Gastrocnemius medialis (tissue), 4 donors: ENCODE measurements at regions not wholly inside any gene's neighbourhood (a gene's known extent, or its start where the extent isn't known, plus 50 kb on each side); places are given as distances from the start of the nearest gene placed in this dataset.

ENCODE experiments used
- ATAC-seq, 2 donors: fragments of 150-250 bp; one replicate each; pipeline ENCODE4 v1.9.1; 2016
- DNase-seq, 2 donors: peaks; one replicate each; pipeline ENCODE4 v3.0.0-alpha.2; 2019
- H3K27ac ChIP-seq, 4 donors: fragments of 200-600 bp; sonication (generic); 1 replicate in 1 of 4; 2 replicates in 3 of 4; pipeline ENCODE4 v1.5.1; 2016 to 2018; ENCODE audit warnings: mild to moderate bottlenecking in 2 of 4, moderate library complexity in 1 of 4
- H3K27me3 ChIP-seq, 3 donors: fragments of 200-600 bp; sonication (generic) in 2 of 3; 1 replicate in 1 of 3; 2 replicates in 2 of 3; pipeline versions ENCODE4 v1.5.1 to v1.6.0; 2016 to 2019; ENCODE audit warnings: mild to moderate bottlenecking in 1 of 3, moderate library complexity in 1 of 3
- H3K36me3 ChIP-seq, 2 donors: fragments of 200-600 bp; sonication (generic) in 1 of 2; one replicate each; pipeline ENCODE4 v1.5.1; 2017 to 2018
- H3K4me1 ChIP-seq, 2 donors: fragments of 200-600 bp; sonication (generic) in 1 of 2; one replicate each; pipeline ENCODE4 v1.5.1; 2016 to 2017; ENCODE audit warnings: mild to moderate bottlenecking in 2 of 2
- H3K4me3 ChIP-seq, 4 donors: fragments of 200-600 bp; sonication (generic) in 3 of 4; 1 replicate in 1 of 4; 2 replicates in 3 of 4; pipeline ENCODE4 v1.5.1; 2016 to 2019; ENCODE audit warnings: mild to moderate bottlenecking in 2 of 4
- H3K9me3 ChIP-seq, 3 donors: fragments of 200-600 bp; sonication (generic) in 2 of 3; 1 replicate in 1 of 3; 2 replicates in 2 of 3; pipeline ENCODE4 v1.5.1; 2016 to 2019
- POLR2A ChIP-seq, 2 donors: fragments of 450-650 bp; IDR thresholded peaks; one replicate each; pipeline ENCODE4 v1.6.1; 2017; ENCODE audit warnings: antibody characterized with exemption in 2 of 2, mild to moderate bottlenecking in 2 of 2, moderate library complexity in 2 of 2
- in situ Hi-C, 4 donors: fragments of 200-750 bp; cut with MboI; loops; one replicate each; pipeline versions ENCODE4 v1.15.0 to v1.8.0; 2017; ENCODE audit warnings: low sequenced_read_pairs in 4 of 4
- intact Hi-C: fragments of 100-400 bp; cut with DNase I; formaldehyde crosslinking; loops from one replicate; pipeline ENCODE4 v1.15.1; 2023; ENCODE audit warnings: low total_unique reads
- TF ChIP-seq, protein P1 (sequence below), 5 experiments: fragments of 450-650 bp in 3 of 5; fragments of 200-600 bp in 2 of 5; sonication (generic) in 2 of 5; IDR thresholded peaks in 4 of 5; conservative IDR thresholded peaks in 1 of 5; 1 replicate in 4 of 5; 2 replicates in 1 of 5; pipeline ENCODE4 v1.5.1; 2016 to 2019; ENCODE audit warnings: antibody characterized with exemption in 5 of 5, mild to moderate bottlenecking in 3 of 5, moderate library complexity in 3 of 5

DNA sequence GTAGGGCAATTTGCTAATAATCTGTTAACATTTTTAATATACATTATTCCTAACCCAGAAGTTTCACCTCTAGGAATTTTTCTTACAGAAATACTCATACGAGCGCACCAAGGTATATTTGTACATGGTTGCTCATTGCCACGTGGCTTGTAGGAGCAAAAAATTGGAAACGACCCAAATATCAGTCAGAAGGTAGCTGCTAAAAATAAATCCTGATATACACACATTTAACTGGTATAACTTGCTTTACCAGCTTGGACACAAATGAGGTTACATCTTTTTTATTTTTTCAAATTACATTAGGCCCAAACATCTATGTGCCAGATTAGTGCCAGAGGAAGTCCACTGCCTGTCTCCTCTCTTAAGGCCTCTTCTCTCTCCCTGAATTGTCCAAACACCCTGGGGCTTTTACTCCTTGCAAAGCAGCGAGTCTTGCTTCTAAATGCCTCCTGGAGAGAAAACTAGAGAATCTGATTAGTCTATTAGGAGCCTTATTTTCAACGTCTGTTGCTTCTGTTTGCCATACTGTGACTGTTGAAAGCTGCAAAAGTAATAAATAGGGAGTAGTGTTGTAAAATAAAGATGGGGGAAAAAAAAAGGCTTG lies 92.0 kb upstream of the SSBP2 start:
- intact Hi-C loops, result no loop called here
- H3K36me3 ChIP-seq, result no peaks in the 10 kb centered on the region
- ATAC-seq, result peak; percentile 82 to 92
- no peak for DNase-seq
- no peaks in the 10 kb centered on the region for H3K27me3 ChIP-seq
- no peaks in the 10 kb centered on the region for H3K9me3 ChIP-seq
- H3K4me1 ChIP-seq, result peaks cover 12 to 14% of the 10 kb centered on the region in 2 donors
- peak overlapping the region; percentile 21 to 49 (median 26) for H3K27ac ChIP-seq
- in situ Hi-C loops, result loop anchor here in 2 of 4 donors (10.0 kb wide), 2 partner anchors 88 to 338 kb away; partner anchors contain the start of gene SSBP2 (in 1 of the 2)
- TF ChIP-seq, protein P1, sequence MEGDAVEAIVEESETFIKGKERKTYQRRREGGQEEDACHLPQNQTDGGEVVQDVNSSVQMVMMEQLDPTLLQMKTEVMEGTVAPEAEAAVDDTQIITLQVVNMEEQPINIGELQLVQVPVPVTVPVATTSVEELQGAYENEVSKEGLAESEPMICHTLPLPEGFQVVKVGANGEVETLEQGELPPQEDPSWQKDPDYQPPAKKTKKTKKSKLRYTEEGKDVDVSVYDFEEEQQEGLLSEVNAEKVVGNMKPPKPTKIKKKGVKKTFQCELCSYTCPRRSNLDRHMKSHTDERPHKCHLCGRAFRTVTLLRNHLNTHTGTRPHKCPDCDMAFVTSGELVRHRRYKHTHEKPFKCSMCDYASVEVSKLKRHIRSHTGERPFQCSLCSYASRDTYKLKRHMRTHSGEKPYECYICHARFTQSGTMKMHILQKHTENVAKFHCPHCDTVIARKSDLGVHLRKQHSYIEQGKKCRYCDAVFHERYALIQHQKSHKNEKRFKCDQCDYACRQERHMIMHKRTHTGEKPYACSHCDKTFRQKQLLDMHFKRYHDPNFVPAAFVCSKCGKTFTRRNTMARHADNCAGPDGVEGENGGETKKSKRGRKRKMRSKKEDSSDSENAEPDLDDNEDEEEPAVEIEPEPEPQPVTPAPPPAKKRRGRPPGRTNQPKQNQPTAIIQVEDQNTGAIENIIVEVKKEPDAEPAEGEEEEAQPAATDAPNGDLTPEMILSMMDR (IDR thresholded peaks at IDR 0.05 in 4 of 5, conservative IDR thresholded peaks at IDR 0.05 in 1 of 5), result no peak
- TF ChIP-seq POLR2A (IDR thresholded peaks at IDR 0.05), result no peak
- peak overlapping the region in 1 of 4 donors; percentile 9 for H3K4me3 ChIP-seq

DNA sequence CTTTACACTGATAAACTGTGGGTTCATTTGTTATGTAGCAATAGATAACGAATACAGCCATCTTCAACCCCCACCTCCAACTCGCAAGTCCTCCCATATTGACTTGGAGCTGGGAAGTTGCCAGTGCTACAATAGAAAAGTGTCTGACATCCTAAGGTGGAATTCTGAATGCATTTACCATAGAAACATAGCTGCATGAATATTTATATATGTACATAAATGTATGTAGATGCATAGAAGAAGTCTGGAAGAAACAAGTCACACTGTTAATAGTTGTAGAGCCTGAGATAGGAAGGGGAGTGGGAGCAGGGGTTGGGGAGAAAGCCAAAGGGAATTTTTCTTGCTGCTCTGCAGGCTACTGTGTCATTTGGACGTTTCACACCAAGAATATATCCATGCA lies 88.1 kb upstream of the SSBP2 start:
- DNase-seq, result no peak
- H3K4me3 ChIP-seq, result no peak overlapping the region
- in situ Hi-C loops, result no loop called here
- no peak for ATAC-seq
- H3K27me3 ChIP-seq, result no peaks in the 10 kb centered on the region
- no peak for TF ChIP-seq POLR2A (IDR thresholded peaks at IDR 0.05)
- TF ChIP-seq, protein P1 (IDR thresholded peaks at IDR 0.05 in 4 of 5, conservative IDR thresholded peaks at IDR 0.05 in 1 of 5), result no peak
- peaks cover 16 to 17% of the 10 kb centered on the region in 2 donors for H3K4me1 ChIP-seq
- H3K27ac ChIP-seq, result no peak overlapping the region
- no peaks in the 10 kb centered on the region for H3K9me3 ChIP-seq
- intact Hi-C loops, result no loop called here
- H3K36me3 ChIP-seq, result no peaks in the 10 kb centered on the region

DNA sequence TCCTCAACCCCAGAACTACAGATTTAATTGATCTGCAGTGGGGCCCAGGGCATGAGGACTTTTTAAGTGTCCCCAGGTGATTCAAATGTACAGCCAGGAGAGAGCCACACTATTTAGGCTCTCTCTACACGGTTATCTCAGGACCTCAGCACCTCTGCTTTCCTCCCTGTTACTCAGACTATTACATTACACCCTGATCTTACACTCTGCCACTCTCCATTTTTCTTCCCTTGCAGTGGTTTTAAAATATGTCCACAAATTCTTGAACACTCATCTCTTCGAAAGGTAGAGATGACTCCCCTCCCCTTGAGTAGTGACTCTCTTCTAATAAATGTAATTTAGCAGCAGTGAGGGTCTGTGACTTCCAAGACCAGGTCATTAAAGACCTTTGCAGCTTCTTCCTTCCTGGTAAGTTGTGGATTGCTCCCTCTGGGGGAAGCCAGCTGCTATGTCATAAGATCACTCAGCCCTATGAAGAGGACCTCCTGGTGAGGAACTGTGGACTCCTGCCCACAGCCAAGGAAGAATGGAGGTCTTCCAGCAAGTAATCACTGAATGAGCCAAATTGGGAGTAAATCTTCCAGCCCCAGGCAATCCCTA lies 87.5 kb upstream of the SSBP2 start:
- H3K36me3 ChIP-seq, result no peaks in the 10 kb centered on the region
- no peak overlapping the region for H3K27ac ChIP-seq
- H3K9me3 ChIP-seq, result no peaks in the 10 kb centered on the region
- H3K4me3 ChIP-seq, result no peak overlapping the region
- ATAC-seq (peak; percentile 49 to 50), DNase-seq (no peak)
- no peak for TF ChIP-seq POLR2A (IDR thresholded peaks at IDR 0.05)
- TF ChIP-seq, protein P1 (IDR thresholded peaks at IDR 0.05 in 4 of 5, conservative IDR thresholded peaks at IDR 0.05 in 1 of 5), result peak in 3 of 5 experiments; percentile 8 to 37 (median 26)
- intact Hi-C loops, result no loop called here
- peaks cover 16 to 17% of the 10 kb centered on the region in 2 donors for H3K4me1 ChIP-seq
- no peaks in the 10 kb centered on the region for H3K27me3 ChIP-seq
- in situ Hi-C loops, result no loop called here

DNA sequence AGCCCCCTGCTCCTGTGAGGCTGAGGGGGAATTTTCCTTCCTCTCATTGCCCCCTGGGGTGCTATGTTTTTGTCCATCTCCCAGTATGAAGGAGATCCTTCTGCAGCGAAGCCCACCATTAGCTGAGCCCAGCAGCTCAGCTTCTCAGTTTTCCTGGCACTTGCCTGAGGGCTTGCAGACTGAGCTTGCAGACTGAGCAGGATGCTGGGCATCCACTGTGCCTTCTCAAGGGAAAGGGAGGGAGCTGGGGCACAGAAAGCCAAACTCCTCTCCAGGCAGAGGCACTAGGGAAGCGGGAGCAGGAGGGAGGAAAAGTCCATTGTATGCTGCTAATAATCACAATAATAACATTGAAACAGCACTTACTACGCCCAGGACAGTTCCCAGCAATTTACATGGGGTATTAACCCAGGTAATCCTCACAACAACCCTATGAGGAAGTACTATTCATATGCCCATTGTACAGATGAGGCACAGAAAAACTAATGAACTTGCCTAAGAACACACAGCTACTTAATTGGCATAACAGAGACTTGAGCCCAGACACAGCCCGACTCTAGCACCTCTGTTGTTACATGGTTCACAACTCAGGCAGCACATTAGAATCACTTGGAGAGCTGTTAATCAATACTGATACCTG lies 86.9 kb upstream of the SSBP2 start:
- Histone ChIP-seq H3K4me3 (no peak overlapping the region), H3K27me3 (no peaks in the 10 kb centered on the region), H3K9me3 (no peaks in the 10 kb centered on the region), H3K27ac (no peak overlapping the region), H3K4me1 (peaks cover 10 to 13% of the 10 kb centered on the region in 2 donors), H3K36me3 (no peaks in the 10 kb centered on the region)
- DNase-seq (no peak), ATAC-seq (no peak)
- intact Hi-C loops, result no loop called here
- TF ChIP-seq, protein P1 (IDR thresholded peaks at IDR 0.05 in 4 of 5, conservative IDR thresholded peaks at IDR 0.05 in 1 of 5), result no peak
- TF ChIP-seq POLR2A (IDR thresholded peaks at IDR 0.05), result no peak
- in situ Hi-C loops, result no loop called here
